Peyer's patch (tissue), 4 donors: ENCODE measurements at regions not wholly inside any gene's neighbourhood (a gene's known extent, or its start where the extent isn't known, plus 50 kb on each side); places are given as distances from the start of the nearest gene placed in this dataset.
"Not testable (repeated sequence)": the region's sequence is repeated elsewhere in the genome, so short reads cannot be mapped to it uniquely, and the experiment has no call there.

ENCODE experiments used
- POLR2A ChIP-seq, 2 donors: fragments of 450-650 bp; IDR thresholded peaks; one replicate each; pipeline ENCODE4 v1.5.1; 2017; ENCODE audit warnings: antibody characterized with exemption in 2 of 2, mild to moderate bottlenecking in 2 of 2, moderate library complexity in 2 of 2
- TF ChIP-seq, protein P1 (sequence below), 6 experiments: fragments of 450-650 bp in 4 of 6; fragments of 200-600 bp in 2 of 6; sonication (generic) in 1 of 6; IDR thresholded peaks; one replicate each; pipeline ENCODE4 v1.5.1; 2017 to 2019; ENCODE audit warnings: antibody characterized with exemption in 6 of 6, mild to moderate bottlenecking in 3 of 6, moderate library complexity in 1 of 6

- TF ChIP-seq, protein P1, sequence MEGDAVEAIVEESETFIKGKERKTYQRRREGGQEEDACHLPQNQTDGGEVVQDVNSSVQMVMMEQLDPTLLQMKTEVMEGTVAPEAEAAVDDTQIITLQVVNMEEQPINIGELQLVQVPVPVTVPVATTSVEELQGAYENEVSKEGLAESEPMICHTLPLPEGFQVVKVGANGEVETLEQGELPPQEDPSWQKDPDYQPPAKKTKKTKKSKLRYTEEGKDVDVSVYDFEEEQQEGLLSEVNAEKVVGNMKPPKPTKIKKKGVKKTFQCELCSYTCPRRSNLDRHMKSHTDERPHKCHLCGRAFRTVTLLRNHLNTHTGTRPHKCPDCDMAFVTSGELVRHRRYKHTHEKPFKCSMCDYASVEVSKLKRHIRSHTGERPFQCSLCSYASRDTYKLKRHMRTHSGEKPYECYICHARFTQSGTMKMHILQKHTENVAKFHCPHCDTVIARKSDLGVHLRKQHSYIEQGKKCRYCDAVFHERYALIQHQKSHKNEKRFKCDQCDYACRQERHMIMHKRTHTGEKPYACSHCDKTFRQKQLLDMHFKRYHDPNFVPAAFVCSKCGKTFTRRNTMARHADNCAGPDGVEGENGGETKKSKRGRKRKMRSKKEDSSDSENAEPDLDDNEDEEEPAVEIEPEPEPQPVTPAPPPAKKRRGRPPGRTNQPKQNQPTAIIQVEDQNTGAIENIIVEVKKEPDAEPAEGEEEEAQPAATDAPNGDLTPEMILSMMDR (IDR thresholded peaks at IDR 0.05) = not testable (repeated sequence)
- TF ChIP-seq POLR2A (IDR thresholded peaks at IDR 0.05) = not testable (repeated sequence)
Measured at GRCh38 chr3:195635898-195636685, 52.4 kb upstream of the APOD start.
